HEK293 (cell line): ENCODE measurements at regions not wholly inside any gene's neighbourhood (a gene's known extent, or its start where the extent isn't known, plus 50 kb on each side); places are given as distances from the start of the nearest gene placed in this dataset.
A peak's percentile ranks its signal among the peaks of the same experiment; 100 is the strongest.

Source experiments
- CTCF ChIA-PET: fragments of 350-600 bp; formaldehyde crosslinking; extraction: SDS; loops from one replicate; lab custom pipeline; 2021; ENCODE audit warnings: antibody characterized with exemption; lab: Yijun Ruan, JAX
- POLR2A ChIA-PET: fragments of 300-600 bp; formaldehyde crosslinking; extraction: SDS; loops from one replicate; lab custom pipeline; 2020; ENCODE audit warnings: antibody characterized with exemption, inconsistent platforms; lab: Yijun Ruan, JAX
- H3K27ac ChIP-seq: fragments of 200-500 bp; sonication (Bioruptor generic); 2 replicates; pipeline ENCODE4 v1.5.1; 2014; ENCODE audit warnings: low read depth, low read length, control low read depth, inconsistent platforms; ENCODE audit errors: extremely low read depth
- H3K36me3 ChIP-seq, 2 experiments: fragments of 200-500 bp in 1 of 2; sonication (Bioruptor generic) in 1 of 2; 1 replicate in 1 of 2; 2 replicates in 1 of 2; pipeline ENCODE4 v1.5.1; 2014 to 2017; ENCODE audit warnings: inconsistent platforms in 2 of 2, low read length in 2 of 2; ENCODE audit not compliant: control insufficient read depth in 2 of 2, insufficient read depth in 1 of 2
- H3K4me1 ChIP-seq: fragments of 200-500 bp; sonication (Bioruptor generic); 2 replicates; pipeline ENCODE4 v1.5.1; 2014; ENCODE audit warnings: mild to moderate bottlenecking, low read length, inconsistent platforms; ENCODE audit not compliant: control insufficient read depth, insufficient read depth
- H3K4me3 ChIP-seq: 2 replicates; pipeline ENCODE4 v1.5.1; 2011; ENCODE audit warnings: low read depth, mild to moderate bottlenecking, control low read depth, low read length, moderate library complexity
- H3K9me3 ChIP-seq: fragments of 200-500 bp; sonication (Bioruptor generic); 2 replicates; pipeline ENCODE4 v1.5.1; 2014; ENCODE audit warnings: low read depth, low read length, inconsistent platforms; ENCODE audit not compliant: control insufficient read depth, insufficient read depth
- PBX3 ChIP-seq: sonication (generic); formaldehyde crosslinking; IDR thresholded peaks from 2 replicates; pipeline ENCODE4 v1.8.1; 2022; ENCODE audit warnings: mild to moderate bottlenecking, moderate library complexity, missing genetic modification reagents
- RBAK ChIP-seq: fragments of 450-650 bp; formaldehyde crosslinking; IDR thresholded peaks from 2 replicates; pipeline ENCODE4 v1.5.1; 2016; ENCODE audit warnings: missing biosample characterization, missing genetic modification characterization
- SCRT1 ChIP-seq: fragments of 450-650 bp; formaldehyde crosslinking; IDR thresholded peaks from 2 replicates; pipeline ENCODE4 v1.5.1; 2016; ENCODE audit warnings: missing biosample characterization, missing genetic modification characterization, borderline replicate concordance
- SETDB1 ChIP-seq: IDR thresholded peaks from one replicate; pipeline ENCODE4 v1.6.1; 2017; ENCODE audit warnings: mild to moderate bottlenecking, low read length, moderate library complexity, mixed read lengths; ENCODE audit not compliant: insufficient read length
- WT1 ChIP-seq: fragments of 450-650 bp; formaldehyde crosslinking; IDR thresholded peaks from 2 replicates; pipeline ENCODE4 v1.5.1; 2016; ENCODE audit warnings: missing biosample characterization, missing genetic modification characterization
- ZBTB10 ChIP-seq: fragments of 450-650 bp; formaldehyde crosslinking; IDR thresholded peaks from 2 replicates; pipeline ENCODE4 v1.5.1; 2016; ENCODE audit warnings: missing biosample characterization, missing genetic modification characterization
- ZFP37 ChIP-seq: fragments of 450-650 bp; formaldehyde crosslinking; IDR thresholded peaks from 2 replicates; pipeline ENCODE4 v1.5.1; 2016; ENCODE audit warnings: missing biosample characterization, missing genetic modification characterization
- ZNF138 ChIP-seq: fragments of 450-650 bp; formaldehyde crosslinking; IDR thresholded peaks from 2 replicates; pipeline ENCODE4 v1.5.1; 2016; ENCODE audit warnings: missing biosample characterization, missing genetic modification characterization, borderline replicate concordance
- ZNF175 ChIP-seq: fragments of 450-650 bp; formaldehyde crosslinking; IDR thresholded peaks from 2 replicates; pipeline ENCODE4 v1.5.1; 2016; ENCODE audit warnings: missing biosample characterization, missing genetic modification characterization
- ZNF292 ChIP-seq: fragments of 450-650 bp; formaldehyde crosslinking; IDR thresholded peaks from 2 replicates; pipeline ENCODE4 v1.5.1; 2016; ENCODE audit warnings: low read depth, missing biosample characterization, missing genetic modification characterization, borderline replicate concordance
- ZNF544 ChIP-seq: fragments of 450-650 bp; formaldehyde crosslinking; IDR thresholded peaks from 2 replicates; pipeline ENCODE4 v1.5.0; 2017; ENCODE audit warnings: missing biosample characterization, missing genetic modification characterization
- ZNF585B ChIP-seq: fragments of 450-650 bp; formaldehyde crosslinking; IDR thresholded peaks from 2 replicates; pipeline ENCODE4 v1.5.1; 2016; ENCODE audit warnings: missing biosample characterization, missing genetic modification characterization
- ZNF677 ChIP-seq: fragments of 450-650 bp; IDR thresholded peaks from 2 replicates; pipeline ENCODE4 v1.5.0; 2018; ENCODE audit warnings: missing biosample characterization, mild to moderate bottlenecking, missing genetic modification characterization, moderate library complexity
- ZNF776 ChIP-seq: fragments of 450-650 bp; formaldehyde crosslinking; IDR thresholded peaks from 2 replicates; pipeline ENCODE4 v1.5.0; 2017; ENCODE audit warnings: missing biosample characterization, missing genetic modification characterization, borderline replicate concordance
- ZSCAN23 ChIP-seq: fragments of 450-650 bp; formaldehyde crosslinking; IDR thresholded peaks from 2 replicates; pipeline ENCODE4 v1.5.1; 2016; ENCODE audit warnings: missing biosample characterization, missing genetic modification characterization
- TF ChIP-seq, protein P1 (sequence below): fragments of 450-650 bp; IDR thresholded peaks from 2 replicates; pipeline ENCODE4 v1.5.1; 2018; ENCODE audit warnings: missing biosample characterization, mild to moderate bottlenecking, missing genetic modification characterization
- TF ChIP-seq, protein P2 (sequence below): fragments of 450-650 bp; formaldehyde crosslinking; IDR thresholded peaks from 2 replicates; pipeline ENCODE4 v1.5.1; 2016; ENCODE audit warnings: missing biosample characterization, missing genetic modification characterization
- TF ChIP-seq, protein P3 (sequence below): fragments of 450-650 bp; formaldehyde crosslinking; IDR thresholded peaks from 2 replicates; pipeline ENCODE4 v1.5.1; 2017; ENCODE audit warnings: missing biosample characterization, missing genetic modification characterization
- TF ChIP-seq, protein P4 (sequence below): fragments of 450-650 bp; formaldehyde crosslinking; IDR thresholded peaks from 2 replicates; pipeline ENCODE4 v1.5.1; 2016; ENCODE audit warnings: missing biosample characterization, missing genetic modification characterization
- TF ChIP-seq, protein P5 (sequence below): IDR thresholded peaks from 2 replicates; pipeline ENCODE4 v1.6.1; 2011; ENCODE audit warnings: mild to moderate bottlenecking, low read depth, low read length, borderline replicate concordance

GRCh38 chr6:92934625-92935024 lies 484.7 kb downstream of the EPHA7 start:
- Histone ChIP-seq H3K36me3 (no peaks in the 10 kb centered on the region), H3K9me3 (no peaks in the 10 kb centered on the region), H3K4me3 (no peak overlapping the region), H3K27ac (no peak overlapping the region), H3K4me1 (no peaks in the 10 kb centered on the region)
- ChIA-PET POLR2A (no interaction called here), CTCF (no interaction called here)
- TF ChIP-seq WT1 (tag by site-specific recombination), result no peak
- peak; percentile 32 for TF ChIP-seq SETDB1
- TF ChIP-seq ZNF544, result no peak
- TF ChIP-seq ZNF776 (tag by site-specific recombination), result no peak
- TF ChIP-seq ZNF585B, result peak; percentile 90

GRCh38 chr6:92930171-92930570 lies 489.2 kb downstream of the EPHA7 start:
- Histone ChIP-seq H3K9me3 (no peaks in the 10 kb centered on the region), H3K36me3 (no peaks in the 10 kb centered on the region), H3K27ac (no peak overlapping the region), H3K4me1 (no peaks in the 10 kb centered on the region), H3K4me3 (no peak overlapping the region)
- ChIA-PET CTCF (interaction anchor here (0.9 to 1.2 kb wide), 2 partner anchors 10 to 120 kb away, joined by 3 read pairs; no protein-coding TSS in a partner anchor), POLR2A (interaction anchor here (1.0 kb wide), 1 partner anchor 489 kb away, joined by 3 read pairs; the partner anchor contains the start of gene EPHA7)
- TF ChIP-seq ZFP37 (tag by site-specific recombination), result no peak
- TF ChIP-seq, protein P1, sequence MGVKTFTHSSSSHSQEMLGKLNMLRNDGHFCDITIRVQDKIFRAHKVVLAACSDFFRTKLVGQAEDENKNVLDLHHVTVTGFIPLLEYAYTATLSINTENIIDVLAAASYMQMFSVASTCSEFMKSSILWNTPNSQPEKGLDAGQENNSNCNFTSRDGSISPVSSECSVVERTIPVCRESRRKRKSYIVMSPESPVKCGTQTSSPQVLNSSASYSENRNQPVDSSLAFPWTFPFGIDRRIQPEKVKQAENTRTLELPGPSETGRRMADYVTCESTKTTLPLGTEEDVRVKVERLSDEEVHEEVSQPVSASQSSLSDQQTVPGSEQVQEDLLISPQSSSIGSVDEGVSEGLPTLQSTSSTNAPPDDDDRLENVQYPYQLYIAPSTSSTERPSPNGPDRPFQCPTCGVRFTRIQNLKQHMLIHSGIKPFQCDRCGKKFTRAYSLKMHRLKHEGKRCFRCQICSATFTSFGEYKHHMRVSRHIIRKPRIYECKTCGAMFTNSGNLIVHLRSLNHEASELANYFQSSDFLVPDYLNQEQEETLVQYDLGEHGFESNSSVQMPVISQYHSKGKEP (tag by site-specific recombination), result no peak
- TF ChIP-seq SCRT1, result no peak
- TF ChIP-seq ZNF677 (tag by site-specific recombination), result no peak
- no peak for TF ChIP-seq RBAK (tag by site-specific recombination)
- no peak for TF ChIP-seq ZSCAN23
- TF ChIP-seq ZNF292 (tag by site-specific recombination), result no peak

GRCh38 chr6:92922216-92922806 lies 497.0 kb downstream of the EPHA7 start:
- CTCF ChIA-PET, result interaction anchor here (0.9 kb wide), 1 partner anchor 20 kb away, joined by 3 read pairs; no protein-coding TSS in a partner anchor
- Histone ChIP-seq H3K4me3 (no peak overlapping the region), H3K9me3 (no peaks in the 10 kb centered on the region), H3K27ac (no peak overlapping the region), H3K4me1 (no peaks in the 10 kb centered on the region), H3K36me3 (no peaks in the 10 kb centered on the region)
- POLR2A ChIA-PET, result no interaction called here
- TF ChIP-seq ZNF138 (tag by site-specific recombination) (no peak), ZBTB10 (tag by site-specific recombination) (no peak), ZNF175 (tag by site-specific recombination) (no peak), PBX3 (no peak)
- TF ChIP-seq, protein P2, sequence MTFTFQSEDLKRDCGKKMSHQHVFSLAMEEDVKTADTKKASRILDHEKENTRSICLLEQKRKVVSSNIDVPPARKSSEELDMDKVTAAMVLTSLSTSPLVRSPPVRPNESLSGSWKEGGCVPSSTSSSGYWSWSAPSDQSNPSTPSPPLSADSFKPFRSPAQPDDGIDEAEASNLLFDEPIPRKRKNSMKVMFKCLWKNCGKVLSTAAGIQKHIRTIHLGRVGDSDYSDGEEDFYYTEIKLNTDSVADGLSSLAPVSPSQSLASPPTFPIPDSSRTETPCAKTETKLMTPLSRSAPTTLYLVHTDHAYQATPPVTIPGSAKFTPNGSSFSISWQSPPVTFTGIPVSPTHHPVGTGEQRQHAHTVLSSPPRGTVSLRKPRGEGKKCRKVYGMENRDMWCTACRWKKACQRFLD (tag by site-specific recombination), result no peak
- TF ChIP-seq, protein P3, sequence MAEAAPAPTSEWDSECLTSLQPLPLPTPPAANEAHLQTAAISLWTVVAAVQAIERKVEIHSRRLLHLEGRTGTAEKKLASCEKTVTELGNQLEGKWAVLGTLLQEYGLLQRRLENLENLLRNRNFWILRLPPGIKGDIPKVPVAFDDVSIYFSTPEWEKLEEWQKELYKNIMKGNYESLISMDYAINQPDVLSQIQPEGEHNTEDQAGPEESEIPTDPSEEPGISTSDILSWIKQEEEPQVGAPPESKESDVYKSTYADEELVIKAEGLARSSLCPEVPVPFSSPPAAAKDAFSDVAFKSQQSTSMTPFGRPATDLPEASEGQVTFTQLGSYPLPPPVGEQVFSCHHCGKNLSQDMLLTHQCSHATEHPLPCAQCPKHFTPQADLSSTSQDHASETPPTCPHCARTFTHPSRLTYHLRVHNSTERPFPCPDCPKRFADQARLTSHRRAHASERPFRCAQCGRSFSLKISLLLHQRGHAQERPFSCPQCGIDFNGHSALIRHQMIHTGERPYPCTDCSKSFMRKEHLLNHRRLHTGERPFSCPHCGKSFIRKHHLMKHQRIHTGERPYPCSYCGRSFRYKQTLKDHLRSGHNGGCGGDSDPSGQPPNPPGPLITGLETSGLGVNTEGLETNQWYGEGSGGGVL (tag by site-specific recombination), result no peak
- TF ChIP-seq, protein P4, sequence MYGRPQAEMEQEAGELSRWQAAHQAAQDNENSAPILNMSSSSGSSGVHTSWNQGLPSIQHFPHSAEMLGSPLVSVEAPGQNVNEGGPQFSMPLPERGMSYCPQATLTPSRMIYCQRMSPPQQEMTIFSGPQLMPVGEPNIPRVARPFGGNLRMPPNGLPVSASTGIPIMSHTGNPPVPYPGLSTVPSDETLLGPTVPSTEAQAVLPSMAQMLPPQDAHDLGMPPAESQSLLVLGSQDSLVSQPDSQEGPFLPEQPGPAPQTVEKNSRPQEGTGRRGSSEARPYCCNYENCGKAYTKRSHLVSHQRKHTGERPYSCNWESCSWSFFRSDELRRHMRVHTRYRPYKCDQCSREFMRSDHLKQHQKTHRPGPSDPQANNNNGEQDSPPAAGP (tag by site-specific recombination), result no peak
- TF ChIP-seq, protein P5, sequence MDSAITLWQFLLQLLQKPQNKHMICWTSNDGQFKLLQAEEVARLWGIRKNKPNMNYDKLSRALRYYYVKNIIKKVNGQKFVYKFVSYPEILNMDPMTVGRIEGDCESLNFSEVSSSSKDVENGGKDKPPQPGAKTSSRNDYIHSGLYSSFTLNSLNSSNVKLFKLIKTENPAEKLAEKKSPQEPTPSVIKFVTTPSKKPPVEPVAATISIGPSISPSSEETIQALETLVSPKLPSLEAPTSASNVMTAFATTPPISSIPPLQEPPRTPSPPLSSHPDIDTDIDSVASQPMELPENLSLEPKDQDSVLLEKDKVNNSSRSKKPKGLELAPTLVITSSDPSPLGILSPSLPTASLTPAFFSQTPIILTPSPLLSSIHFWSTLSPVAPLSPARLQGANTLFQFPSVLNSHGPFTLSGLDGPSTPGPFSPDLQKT, result no peak
